ENCODE measurements at regions not wholly inside any gene's neighbourhood (a gene's known extent, or its start where the extent isn't known, plus 50 kb on each side); places are given as distances from the start of the nearest gene placed in this dataset.
"Not testable (repeated sequence)": the region's sequence is repeated elsewhere in the genome, so short reads cannot be mapped to it uniquely, and the experiment has no call there.

DNA sequence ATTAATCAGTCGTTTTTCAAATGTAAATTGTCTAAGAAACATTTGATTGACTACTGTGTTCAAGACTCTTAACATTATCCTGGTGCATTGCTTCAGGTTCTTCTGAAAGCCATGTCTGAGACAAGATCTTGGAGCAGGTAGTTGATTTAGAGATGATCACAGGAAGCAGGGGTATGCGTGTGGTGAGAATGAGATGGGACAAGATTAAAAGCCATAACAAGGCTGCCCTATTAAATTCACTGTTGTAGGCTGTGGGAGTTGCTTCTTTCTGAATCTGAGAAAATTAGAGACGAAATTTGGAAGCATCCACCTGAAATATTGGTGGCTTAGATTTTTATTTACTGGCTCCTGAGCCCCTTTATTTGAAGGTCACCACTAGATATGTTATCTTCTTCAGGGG lies 687.4 kb upstream of the SLITRK6 start:
- Histone ChIP-seq H3K4me3 (no peak overlapping the region), H3K4me1 (no peaks in the 10 kb centered on the region), H3K9me3 (no peaks in the 10 kb centered on the region), H3K27ac (no peak overlapping the region), H3K36me3 (no peaks in the 10 kb centered on the region), H3K27me3 (no peaks in the 10 kb centered on the region)
- intact Hi-C loops (cut with DNase I): no loop called here
- WGBS, 2 donors: 41 to 64% methylated on average over 3 of the region's 3 CpGs
- DNase-seq: no peak
- TF ChIP-seq, protein P1, sequence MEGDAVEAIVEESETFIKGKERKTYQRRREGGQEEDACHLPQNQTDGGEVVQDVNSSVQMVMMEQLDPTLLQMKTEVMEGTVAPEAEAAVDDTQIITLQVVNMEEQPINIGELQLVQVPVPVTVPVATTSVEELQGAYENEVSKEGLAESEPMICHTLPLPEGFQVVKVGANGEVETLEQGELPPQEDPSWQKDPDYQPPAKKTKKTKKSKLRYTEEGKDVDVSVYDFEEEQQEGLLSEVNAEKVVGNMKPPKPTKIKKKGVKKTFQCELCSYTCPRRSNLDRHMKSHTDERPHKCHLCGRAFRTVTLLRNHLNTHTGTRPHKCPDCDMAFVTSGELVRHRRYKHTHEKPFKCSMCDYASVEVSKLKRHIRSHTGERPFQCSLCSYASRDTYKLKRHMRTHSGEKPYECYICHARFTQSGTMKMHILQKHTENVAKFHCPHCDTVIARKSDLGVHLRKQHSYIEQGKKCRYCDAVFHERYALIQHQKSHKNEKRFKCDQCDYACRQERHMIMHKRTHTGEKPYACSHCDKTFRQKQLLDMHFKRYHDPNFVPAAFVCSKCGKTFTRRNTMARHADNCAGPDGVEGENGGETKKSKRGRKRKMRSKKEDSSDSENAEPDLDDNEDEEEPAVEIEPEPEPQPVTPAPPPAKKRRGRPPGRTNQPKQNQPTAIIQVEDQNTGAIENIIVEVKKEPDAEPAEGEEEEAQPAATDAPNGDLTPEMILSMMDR (IDR thresholded peaks at IDR 0.05): no peak

DNA sequence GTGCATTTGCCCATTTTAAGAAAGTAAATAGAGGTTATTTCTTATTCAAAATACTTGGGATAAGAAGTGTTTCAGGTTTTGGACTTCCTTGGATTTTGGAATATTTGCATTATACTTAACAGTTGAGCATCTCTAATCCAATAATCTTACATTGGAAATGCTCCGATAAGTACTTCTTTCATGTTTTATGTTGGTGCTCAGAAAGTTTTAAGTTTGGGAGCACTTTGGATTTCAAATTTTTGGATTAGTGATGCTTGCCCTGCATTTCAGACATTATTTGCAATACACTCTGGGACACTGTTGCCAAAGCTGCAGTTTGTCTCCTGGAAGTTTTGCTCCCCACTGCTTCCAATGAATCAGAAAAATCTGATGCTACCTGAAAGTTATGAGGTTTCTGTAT lies 691.9 kb upstream of the SLITRK6 start:
- TF ChIP-seq, protein P1 (IDR thresholded peaks at IDR 0.05): no peak
- TF ChIP-seq POLR2A (IDR thresholded peaks at IDR 0.05): no peak
- TF ChIP-seq EP300 (IDR thresholded peaks at IDR 0.05): no peak
- TF ChIP-seq POLR2AphosphoS5 (IDR thresholded peaks at IDR 0.05): no peak
- DNase-seq: no peak
- no peak overlapping the region for H3K4me3 ChIP-seq
- no peaks in the 10 kb centered on the region for H3K36me3 ChIP-seq
- H3K27me3 ChIP-seq: no peaks in the 10 kb centered on the region
- no peaks in the 10 kb centered on the region for H3K9me3 ChIP-seq
- intact Hi-C loops (cut with DNase I): no loop called here
- no peaks in the 10 kb centered on the region for H3K4me1 ChIP-seq
- 89 to 95% methylated on average over 1 of the region's 1 CpG for WGBS, 2 donors
- no peak overlapping the region for H3K27ac ChIP-seq

DNA sequence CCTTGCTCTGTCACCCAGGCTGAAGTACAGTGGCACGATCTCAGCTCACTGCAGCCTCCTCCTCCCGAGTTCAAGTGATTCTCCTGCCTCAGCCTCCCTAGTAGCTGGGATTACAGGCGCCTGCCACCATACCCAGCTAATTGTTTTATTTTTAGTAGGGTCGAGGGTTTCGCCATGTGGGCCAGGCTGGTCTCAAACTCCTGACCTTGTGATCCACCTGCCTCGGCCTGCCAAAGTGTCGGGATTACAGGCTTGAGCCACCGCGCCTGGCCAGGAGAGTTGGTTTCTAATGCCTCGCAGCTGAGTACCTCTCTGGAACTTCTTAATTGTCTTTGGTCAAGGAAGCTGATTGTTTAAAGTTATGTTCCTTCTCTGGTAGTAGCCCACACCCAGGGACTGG lies 702.7 kb upstream of the SLITRK6 start:
- DNase-seq; H3K4me3 ChIP-seq; H3K4me1 ChIP-seq; H3K9me3 ChIP-seq; H3K27me3 ChIP-seq; H3K27ac ChIP-seq; intact Hi-C loops (cut with DNase I); H3K36me3 ChIP-seq: not testable (repeated sequence)
- 87 to 90% methylated on average over 10 of the region's 10 CpGs for WGBS, 2 donors

DNA sequence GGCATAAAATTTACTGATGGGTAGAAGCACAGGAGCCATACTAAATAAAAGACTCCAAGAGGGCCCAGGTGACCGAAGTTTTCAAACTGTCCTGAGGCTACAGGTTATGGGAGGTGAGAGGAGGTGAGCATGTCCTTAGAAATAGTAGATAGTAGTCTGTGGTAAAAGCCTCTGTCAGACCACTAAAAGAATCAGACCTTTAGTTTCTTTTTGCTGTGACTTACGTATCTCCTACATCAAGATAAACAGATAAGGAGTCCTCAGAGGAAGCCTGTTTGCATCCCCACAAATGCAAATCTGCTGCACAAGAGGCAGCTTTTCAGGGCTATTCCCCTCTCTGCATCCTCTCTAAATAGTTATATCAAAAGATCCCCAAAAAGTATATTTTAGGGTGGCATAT lies 711.6 kb upstream of the SLITRK6 start:
- Histone ChIP-seq H3K4me1 (no peaks in the 10 kb centered on the region), H3K4me3 (no peak overlapping the region), H3K36me3 (no peaks in the 10 kb centered on the region), H3K27ac (no peak overlapping the region), H3K9me3 (no peaks in the 10 kb centered on the region), H3K27me3 (peaks cover 0 to 2% (median 0%) of the 10 kb centered on the region in 3 donors)
- TF ChIP-seq POLR2A (IDR thresholded peaks at IDR 0.05): no peak
- no peak for TF ChIP-seq EP300 (IDR thresholded peaks at IDR 0.05)
- TF ChIP-seq, protein P1 (IDR thresholded peaks at IDR 0.05): no peak
- TF ChIP-seq POLR2AphosphoS5 (IDR thresholded peaks at IDR 0.05): no peak
- intact Hi-C loops (cut with DNase I): no loop called here
- 60 to 72% methylated on average over 2 of the region's 2 CpGs for WGBS, 2 donors
- no peak for DNase-seq

DNA sequence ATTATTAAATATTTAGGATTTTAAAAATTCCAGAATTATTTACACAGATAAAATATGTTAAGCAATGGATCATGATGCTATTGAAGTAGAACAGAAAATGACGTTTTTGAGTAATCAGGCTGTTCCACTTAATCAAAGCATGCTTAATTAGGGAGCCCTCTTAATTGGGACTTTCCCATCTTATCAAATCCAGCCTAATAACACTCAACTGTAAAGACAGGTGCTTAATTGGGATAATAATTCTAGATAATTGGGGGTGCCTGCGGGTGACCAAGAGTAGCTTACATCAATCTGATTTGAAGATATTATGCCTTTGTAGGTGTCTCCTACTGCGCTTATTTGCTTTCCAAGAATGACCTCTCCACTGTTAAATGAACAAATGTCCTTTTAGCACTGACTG lies 742.2 kb upstream of the SLITRK6 start:
- Histone ChIP-seq H3K36me3 (no peaks in the 10 kb centered on the region), H3K27ac (no peak overlapping the region), H3K4me3 (no peak overlapping the region), H3K9me3 (no peaks in the 10 kb centered on the region), H3K4me1 (no peaks in the 10 kb centered on the region), H3K27me3 (no peaks in the 10 kb centered on the region)
- DNase-seq: no peak
- intact Hi-C loops (cut with DNase I): no loop called here
- TF ChIP-seq, protein P1 (IDR thresholded peaks at IDR 0.05): no peak
- TF ChIP-seq EP300 (IDR thresholded peaks at IDR 0.05) (no peak), POLR2AphosphoS5 (IDR thresholded peaks at IDR 0.05) (no peak)
- WGBS, 2 donors: 78 to 87% methylated on average over 3 of the region's 3 CpGs

All from sigmoid colon (tissue), 6 donors.